Thyroid gland (tissue), 4 donors: ENCODE measurements at regions not wholly inside any gene's neighbourhood (a gene's known extent, or its start where the extent isn't known, plus 50 kb on each side); places are given as distances from the start of the nearest gene placed in this dataset.

Experiments
- DNase-seq, 2 donors: peaks; one replicate each; pipeline ENCODE4 v3.0.0-alpha.2; 2019
- H3K27ac ChIP-seq, 3 donors: fragments of 200-600 bp; sonication (generic); 1 replicate in 2 of 3; 2 replicates in 1 of 3; pipeline ENCODE4 v1.5.1; 2016 to 2019; ENCODE audit warnings: mild to moderate bottlenecking in 1 of 3, moderate library complexity in 1 of 3
- H3K27me3 ChIP-seq: fragments of 200-600 bp; sonication (generic); one replicate; pipeline ENCODE4 v1.5.1; 2019
- H3K36me3 ChIP-seq, 2 donors: fragments of 200-600 bp; sonication (generic); one replicate each; pipeline ENCODE4 v1.5.1; 2016 to 2019
- H3K4me1 ChIP-seq, 2 donors: fragments of 200-600 bp; sonication (generic); one replicate each; pipeline ENCODE4 v1.5.1; 2017 to 2019
- H3K4me3 ChIP-seq, 3 donors: fragments of 200-600 bp; sonication (generic); replicated peaks in 1 of 3; 1 replicate in 2 of 3; 2 replicates in 1 of 3; pipeline ENCODE4 v1.5.1; 2016; ENCODE audit warnings: mild to moderate bottlenecking in 1 of 3
- H3K9me3 ChIP-seq: fragments of 200-600 bp; sonication (generic); one replicate; pipeline ENCODE4 v1.5.1; 2017
- POLR2A ChIP-seq, 2 donors: fragments of 450-650 bp; IDR thresholded peaks; one replicate each; pipeline ENCODE4 v1.6.1; 2017; ENCODE audit warnings: antibody characterized with exemption in 2 of 2, mild to moderate bottlenecking in 2 of 2, moderate library complexity in 1 of 2
- WGBS, 2 donors: methylation state at CpG; one replicate each; pipeline ENCODE4 v1.1.5; 2017; 5-methylcytosine and 5-hydroxymethylcytosine counted together
- intact Hi-C: fragments of 100-400 bp; cut with DNase I; formaldehyde crosslinking; loops from one replicate; pipeline ENCODE4 v1.15.1; 2023
- TF ChIP-seq, protein P1 (sequence below), 6 experiments: fragments of 200-600 bp in 3 of 6; fragments of 450-650 bp in 3 of 6; sonication (generic) in 3 of 6; IDR thresholded peaks; one replicate each; pipeline ENCODE4 v1.5.1; 2016 to 2019; ENCODE audit warnings: antibody characterized with exemption in 6 of 6, mild to moderate bottlenecking in 2 of 6, inconsistent platforms in 1 of 6, moderate library complexity in 1 of 6

DNA sequence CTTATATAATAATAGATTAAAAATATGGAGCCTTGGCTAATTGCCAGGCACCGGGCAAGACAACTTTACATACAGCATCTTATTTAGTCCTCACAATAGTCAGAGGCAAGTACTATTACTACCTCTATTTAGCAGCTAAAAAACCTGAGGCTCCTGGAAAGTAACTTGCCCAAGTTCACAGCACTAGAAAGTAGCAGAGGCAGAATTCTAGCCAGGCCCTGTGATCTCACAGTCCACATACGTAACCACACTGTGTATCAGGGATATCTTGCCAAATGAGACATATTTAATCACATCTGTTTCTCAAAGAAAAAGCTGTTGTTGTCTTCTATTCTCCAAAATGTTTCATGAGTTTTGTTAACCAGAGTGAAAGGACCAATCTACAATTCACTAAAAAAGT is 378.5 kb downstream of the PLPP3 start:
- no peak overlapping the region for H3K27ac ChIP-seq
- no peaks in the 10 kb centered on the region for H3K36me3 ChIP-seq
- no peaks in the 10 kb centered on the region for H3K9me3 ChIP-seq
- no peak overlapping the region for H3K4me3 ChIP-seq
- WGBS, 2 donors, result 81 to 85% methylated on average over 2 of the region's 2 CpGs
- H3K27me3 ChIP-seq, result no peaks in the 10 kb centered on the region
- intact Hi-C loops, result no loop called here
- DNase-seq, result no peak
- TF ChIP-seq POLR2A (IDR thresholded peaks at IDR 0.05), result no peak
- TF ChIP-seq, protein P1, sequence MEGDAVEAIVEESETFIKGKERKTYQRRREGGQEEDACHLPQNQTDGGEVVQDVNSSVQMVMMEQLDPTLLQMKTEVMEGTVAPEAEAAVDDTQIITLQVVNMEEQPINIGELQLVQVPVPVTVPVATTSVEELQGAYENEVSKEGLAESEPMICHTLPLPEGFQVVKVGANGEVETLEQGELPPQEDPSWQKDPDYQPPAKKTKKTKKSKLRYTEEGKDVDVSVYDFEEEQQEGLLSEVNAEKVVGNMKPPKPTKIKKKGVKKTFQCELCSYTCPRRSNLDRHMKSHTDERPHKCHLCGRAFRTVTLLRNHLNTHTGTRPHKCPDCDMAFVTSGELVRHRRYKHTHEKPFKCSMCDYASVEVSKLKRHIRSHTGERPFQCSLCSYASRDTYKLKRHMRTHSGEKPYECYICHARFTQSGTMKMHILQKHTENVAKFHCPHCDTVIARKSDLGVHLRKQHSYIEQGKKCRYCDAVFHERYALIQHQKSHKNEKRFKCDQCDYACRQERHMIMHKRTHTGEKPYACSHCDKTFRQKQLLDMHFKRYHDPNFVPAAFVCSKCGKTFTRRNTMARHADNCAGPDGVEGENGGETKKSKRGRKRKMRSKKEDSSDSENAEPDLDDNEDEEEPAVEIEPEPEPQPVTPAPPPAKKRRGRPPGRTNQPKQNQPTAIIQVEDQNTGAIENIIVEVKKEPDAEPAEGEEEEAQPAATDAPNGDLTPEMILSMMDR (IDR thresholded peaks at IDR 0.05), result no peak
- peaks cover 12 to 19% of the 10 kb centered on the region in 2 donors for H3K4me1 ChIP-seq

DNA sequence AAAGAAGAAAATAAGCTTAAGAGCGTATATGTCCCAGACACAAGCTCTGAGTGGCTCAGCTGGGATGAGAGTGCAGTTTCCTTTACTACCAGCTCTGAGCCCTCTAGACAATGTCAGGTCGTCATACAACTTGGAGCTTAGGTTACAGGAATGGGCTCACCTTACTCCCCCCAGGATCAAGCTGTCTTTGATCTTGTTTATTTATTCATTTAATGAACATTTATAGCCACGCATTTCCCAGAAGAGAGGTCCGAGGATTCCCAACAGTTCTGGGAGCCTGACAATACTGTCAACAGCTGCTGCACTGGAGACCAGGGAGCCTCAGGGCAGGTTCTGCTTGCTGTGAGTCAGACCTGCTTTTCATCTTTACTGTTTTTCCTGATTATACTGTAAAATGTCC is 378.9 kb downstream of the PLPP3 start:
- no peaks in the 10 kb centered on the region for H3K27me3 ChIP-seq
- TF ChIP-seq POLR2A (IDR thresholded peaks at IDR 0.05), result no peak
- TF ChIP-seq, protein P1 (IDR thresholded peaks at IDR 0.05), result no peak
- no peaks in the 10 kb centered on the region for H3K36me3 ChIP-seq
- no peak overlapping the region for H3K27ac ChIP-seq
- no peak for DNase-seq
- H3K9me3 ChIP-seq, result no peaks in the 10 kb centered on the region
- H3K4me1 ChIP-seq, result peaks cover 12 to 19% of the 10 kb centered on the region in 2 donors
- 86 to 91% methylated on average over 4 of the region's 4 CpGs for WGBS, 2 donors
- H3K4me3 ChIP-seq, result no peak overlapping the region
- intact Hi-C loops, result no loop called here

DNA sequence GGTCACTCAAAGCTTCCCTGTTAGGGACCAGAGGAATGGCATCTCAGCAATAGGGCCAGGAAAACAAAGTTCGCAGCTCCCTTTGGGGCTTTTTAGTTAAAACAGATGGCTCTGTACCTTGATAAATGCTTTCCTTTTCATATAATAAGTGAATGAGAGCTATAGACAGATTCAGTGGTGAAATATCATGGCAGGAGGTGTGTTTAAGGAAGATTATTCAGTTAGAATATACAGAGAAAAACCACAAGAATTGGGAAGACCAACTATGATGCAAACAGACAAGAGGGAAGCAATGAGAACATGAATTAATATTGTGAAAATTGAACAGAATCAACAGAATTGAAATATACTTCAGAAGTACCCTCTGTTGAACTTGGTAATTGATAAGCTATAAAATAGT is 379.4 kb downstream of the PLPP3 start:
- no peak overlapping the region for H3K4me3 ChIP-seq
- no peaks in the 10 kb centered on the region for H3K36me3 ChIP-seq
- intact Hi-C loops, result no loop called here
- no peak for DNase-seq
- 50 to 94% methylated on average over 1 of the region's 1 CpG for WGBS, 2 donors
- peaks cover 12 to 19% of the 10 kb centered on the region in 2 donors for H3K4me1 ChIP-seq
- no peak overlapping the region for H3K27ac ChIP-seq
- TF ChIP-seq POLR2A (IDR thresholded peaks at IDR 0.05), result no peak
- TF ChIP-seq, protein P1 (IDR thresholded peaks at IDR 0.05), result no peak
- no peaks in the 10 kb centered on the region for H3K9me3 ChIP-seq
- no peaks in the 10 kb centered on the region for H3K27me3 ChIP-seq

DNA sequence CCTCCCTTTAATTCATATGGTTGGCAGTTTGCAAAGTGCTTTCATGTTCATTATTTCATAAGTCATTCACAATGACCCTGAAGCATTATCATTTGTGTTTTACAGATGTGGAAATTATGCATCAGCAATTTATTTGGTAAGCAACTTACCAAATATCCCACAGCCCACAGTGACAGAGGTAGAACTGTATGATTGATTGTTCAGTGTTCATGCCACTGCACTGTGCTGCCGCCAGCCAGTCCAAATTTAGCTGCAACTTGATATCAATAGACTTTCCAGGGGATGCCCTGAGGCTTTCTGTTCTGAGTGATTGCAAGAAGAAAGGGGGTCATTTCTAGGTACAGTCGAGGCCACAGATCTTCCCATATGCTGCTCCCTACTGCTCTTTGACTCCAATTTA is 380.3 kb downstream of the PLPP3 start:
- Histone ChIP-seq H3K27ac (no peak overlapping the region), H3K4me3 (no peak overlapping the region), H3K27me3 (no peaks in the 10 kb centered on the region), H3K4me1 (peaks cover 12 to 17% of the 10 kb centered on the region in 2 donors), H3K9me3 (no peaks in the 10 kb centered on the region), H3K36me3 (no peaks in the 10 kb centered on the region)
- 85 to 92% methylated on average over 2 of the region's 2 CpGs for WGBS, 2 donors
- intact Hi-C loops, result no loop called here
- TF ChIP-seq POLR2A (IDR thresholded peaks at IDR 0.05), result no peak
- TF ChIP-seq, protein P1 (IDR thresholded peaks at IDR 0.05), result no peak
- DNase-seq, result no peak

DNA sequence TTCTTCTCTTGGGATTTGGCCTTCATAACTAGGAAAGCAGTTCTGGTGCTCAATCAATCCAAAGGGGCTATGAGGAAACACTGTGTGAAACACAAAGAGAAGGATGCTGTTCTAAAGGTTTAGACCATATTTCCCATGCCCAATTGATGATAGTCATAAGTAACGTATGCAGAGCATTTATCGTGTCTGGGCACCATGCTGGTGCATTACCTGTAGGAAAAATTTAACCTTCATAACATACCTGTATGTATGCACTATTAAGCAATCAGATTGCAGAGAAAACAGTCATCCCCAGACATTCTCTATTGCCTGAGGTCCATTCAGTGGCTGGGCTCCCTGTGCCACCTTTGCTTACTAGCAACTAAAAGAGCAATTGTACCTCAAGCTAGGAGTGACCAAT is 381.4 kb downstream of the PLPP3 start:
- no peaks in the 10 kb centered on the region for H3K36me3 ChIP-seq
- intact Hi-C loops, result no loop called here
- no peak for DNase-seq
- WGBS, 2 donors, result 66 to 98% methylated on average over 2 of the region's 2 CpGs
- TF ChIP-seq, protein P1 (IDR thresholded peaks at IDR 0.05), result no peak
- no peak for TF ChIP-seq POLR2A (IDR thresholded peaks at IDR 0.05)
- no peaks in the 10 kb centered on the region for H3K27me3 ChIP-seq
- no peak overlapping the region for H3K4me3 ChIP-seq
- peaks cover 12 to 16% of the 10 kb centered on the region in 2 donors for H3K4me1 ChIP-seq
- no peak overlapping the region for H3K27ac ChIP-seq
- no peaks in the 10 kb centered on the region for H3K9me3 ChIP-seq
